ENCODE measurements at regions not wholly inside any gene's neighbourhood (a gene's known extent, or its start where the extent isn't known, plus 50 kb on each side); places are given as distances from the start of the nearest gene placed in this dataset.

DNA sequence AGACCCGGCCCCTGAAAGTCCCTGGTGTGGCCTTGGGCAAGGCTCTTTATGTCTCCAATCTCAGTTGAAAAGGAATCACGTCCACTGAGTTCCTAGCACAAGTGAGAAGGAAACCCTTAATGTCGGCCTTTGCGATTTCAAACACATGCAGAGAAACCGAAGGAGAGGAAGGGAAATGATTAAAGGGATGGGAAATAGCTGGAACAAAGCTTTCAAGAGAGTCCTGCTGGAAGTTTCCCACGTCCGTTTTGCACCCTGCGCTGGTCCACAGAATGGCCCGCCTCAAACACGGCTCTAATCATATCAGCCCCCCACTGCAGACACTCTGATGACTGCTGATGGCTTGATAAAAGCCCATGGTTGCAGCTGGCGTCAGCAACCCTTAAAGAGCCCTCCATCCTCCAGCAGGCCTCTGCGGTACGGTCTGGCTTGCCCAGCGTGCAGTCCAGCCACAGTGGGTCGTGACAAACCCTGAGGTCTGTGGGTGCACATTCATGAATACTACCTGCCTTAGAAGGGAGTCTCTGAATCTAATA lies 765.5 kb upstream of the EEF2KMT start:
- no peak for DNase-seq (ENCODE audit: low read depth in 2 of 2)

- no peak for DNase-seq (ENCODE audit: low read depth in 2 of 2)
Measured at GRCh38 chr16:5862103-5862840, 764.7 kb upstream of the EEF2KMT start.

- no peak for DNase-seq (ENCODE audit: low read depth in 2 of 2)
Measured at GRCh38 chr16:5861241-5861640, 763.6 kb upstream of the EEF2KMT start.

GRCh38 chr16:5858180-5858579 lies 760.6 kb upstream of the EEF2KMT start:
- DNase-seq (ENCODE audit: low read depth in 2 of 2): no peak

DNA sequence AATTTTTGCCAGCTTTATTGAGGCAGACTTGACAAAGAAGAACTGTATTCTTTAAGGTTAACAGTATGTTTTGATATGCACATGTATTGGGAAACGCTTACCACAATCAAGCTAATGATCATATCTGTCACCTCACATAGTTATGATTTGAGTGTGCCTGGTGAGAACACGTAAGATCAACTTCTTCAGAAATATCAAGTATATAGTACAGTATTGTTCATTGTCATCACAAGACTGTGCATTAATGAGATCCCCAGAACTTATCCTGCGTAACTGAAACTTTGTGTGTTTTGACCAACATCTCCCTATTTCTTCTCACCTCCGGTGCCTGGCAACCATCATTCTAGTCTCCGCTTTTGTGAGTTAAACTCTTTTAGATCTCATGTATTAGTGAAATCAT lies 756.4 kb upstream of the EEF2KMT start:
- no peak for DNase-seq (ENCODE audit: low read depth in 2 of 2)

DNA sequence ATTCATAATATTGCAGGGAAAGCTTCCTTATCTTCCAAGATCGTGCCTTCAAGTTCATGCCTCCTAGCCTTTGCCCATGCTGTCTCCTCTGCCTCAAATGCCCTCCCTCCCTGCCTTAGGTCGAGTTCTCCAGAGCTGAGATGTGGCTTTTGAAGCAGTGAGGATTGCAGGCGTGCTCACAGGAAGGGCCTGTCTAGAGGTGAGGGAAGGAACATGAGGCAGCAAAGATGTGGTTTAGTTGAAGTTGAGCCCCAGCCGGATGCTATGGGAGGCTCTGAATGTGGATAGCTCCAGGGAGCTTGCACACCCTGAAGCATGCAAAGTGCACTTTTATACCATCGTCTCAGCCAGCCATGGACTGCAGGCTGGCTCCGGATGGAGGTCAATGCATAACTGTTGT lies 754.6 kb upstream of the EEF2KMT start:
- DNase-seq (ENCODE audit: low read depth in 2 of 2): no peak

GRCh38 chr16:5851393-5851982 lies 753.9 kb upstream of the EEF2KMT start:
- no peak for DNase-seq (ENCODE audit: low read depth in 2 of 2)

DNA sequence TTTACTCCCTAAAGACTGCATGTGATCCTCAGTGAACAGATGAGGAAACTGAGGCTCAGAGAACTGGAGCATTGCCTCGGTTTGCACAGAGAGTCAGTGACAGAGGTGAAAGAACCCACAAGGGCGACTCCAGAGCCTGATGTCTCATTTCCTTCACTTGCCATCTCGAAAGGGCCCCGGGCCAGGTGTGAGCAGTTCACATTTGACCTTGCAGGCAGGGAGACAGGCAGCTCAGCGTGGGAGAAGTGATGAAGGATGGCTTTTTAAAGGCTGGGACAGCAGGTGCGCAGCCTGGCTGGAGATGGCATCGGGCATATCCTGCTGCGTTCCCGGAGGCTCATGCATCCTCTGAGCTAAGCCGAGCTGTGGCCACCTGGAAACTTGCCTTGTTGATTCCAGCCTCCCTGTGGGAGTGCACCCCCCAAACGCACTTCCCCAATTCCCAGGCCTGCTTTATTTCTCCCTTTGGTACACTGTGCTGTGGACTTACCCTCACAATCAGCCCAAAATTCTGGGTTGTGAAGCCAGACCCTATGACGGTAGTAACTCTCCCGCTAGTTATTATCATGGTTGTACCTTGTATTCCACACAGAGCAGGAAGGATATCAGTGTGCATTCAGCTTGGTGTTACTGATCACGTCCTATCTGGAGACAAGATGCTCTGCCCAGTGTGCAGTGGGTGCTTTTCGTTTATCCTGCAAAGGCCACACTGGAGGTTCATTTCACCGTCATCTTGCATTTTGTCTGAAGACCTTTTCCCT lies 753.2 kb upstream of the EEF2KMT start:
- DNase-seq (ENCODE audit: low read depth in 2 of 2): no peak

- no peak for DNase-seq (ENCODE audit: low read depth in 2 of 2)
Measured at GRCh38 chr16:5845046-5845445, 747.5 kb upstream of the EEF2KMT start.

DNA sequence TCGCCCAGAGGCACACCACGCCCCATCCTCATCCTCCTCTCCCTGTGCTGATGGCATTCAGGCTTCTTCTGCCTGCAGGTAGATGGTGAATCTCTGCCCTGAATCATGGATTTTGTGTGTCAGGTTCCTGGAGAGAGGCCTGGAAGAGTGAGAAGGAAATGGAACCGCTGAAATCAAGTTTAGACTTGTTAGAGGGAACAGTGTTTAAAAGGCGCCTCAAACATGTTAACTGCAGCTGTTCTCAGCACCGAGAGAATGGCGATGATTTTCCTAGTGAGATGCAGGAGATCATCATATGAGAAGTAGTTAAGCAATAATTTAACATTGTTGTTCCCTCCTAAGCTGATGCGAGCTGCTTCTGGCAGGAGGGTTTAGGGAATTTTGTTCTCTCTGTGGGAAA lies 744.4 kb upstream of the EEF2KMT start:
- no peak for DNase-seq (ENCODE audit: low read depth in 2 of 2)

GRCh38 chr16:5838725-5839124 lies 741.1 kb upstream of the EEF2KMT start:
- no peak for DNase-seq (ENCODE audit: low read depth in 2 of 2)

GRCh38 chr16:5838071-5838470 lies 740.5 kb upstream of the EEF2KMT start:
- DNase-seq (ENCODE audit: low read depth in 2 of 2): no peak

DNA sequence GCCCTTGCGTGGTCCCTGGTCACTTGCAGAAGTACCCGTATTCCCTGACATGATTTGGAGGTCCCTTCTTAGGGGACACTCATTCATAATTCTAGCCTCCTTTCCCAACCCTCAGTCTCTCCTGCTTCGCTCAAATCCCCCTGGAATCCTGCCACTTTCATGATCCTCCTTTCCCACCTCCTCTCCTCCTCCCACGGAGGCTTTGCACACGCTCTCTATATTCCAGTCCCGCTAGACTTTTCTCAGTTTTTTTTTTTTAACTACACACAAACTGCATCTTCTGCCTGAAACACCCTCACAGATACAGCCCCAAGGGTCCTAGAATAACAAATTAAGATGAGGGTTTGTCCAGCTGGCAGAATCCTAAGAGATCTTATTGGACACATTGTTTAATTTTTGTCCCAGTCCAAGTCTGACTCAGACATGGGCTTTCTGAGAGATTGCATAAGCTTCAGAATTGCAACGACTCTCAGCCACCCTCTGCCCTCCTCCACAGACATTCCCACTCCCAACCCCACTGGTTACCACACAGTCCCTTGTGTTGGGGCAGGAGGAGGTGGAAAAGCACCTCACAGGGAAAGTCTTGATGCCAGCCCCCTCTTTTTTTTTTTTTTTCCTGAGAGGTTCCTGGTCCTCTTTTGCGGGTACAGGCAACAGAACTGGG lies 739.5 kb upstream of the EEF2KMT start:
- DNase-seq (ENCODE audit: low read depth in 2 of 2): no peak

GRCh38 chr16:5835876-5836275 lies 738.3 kb upstream of the EEF2KMT start:
- no peak for DNase-seq (ENCODE audit: low read depth in 2 of 2)

DNA sequence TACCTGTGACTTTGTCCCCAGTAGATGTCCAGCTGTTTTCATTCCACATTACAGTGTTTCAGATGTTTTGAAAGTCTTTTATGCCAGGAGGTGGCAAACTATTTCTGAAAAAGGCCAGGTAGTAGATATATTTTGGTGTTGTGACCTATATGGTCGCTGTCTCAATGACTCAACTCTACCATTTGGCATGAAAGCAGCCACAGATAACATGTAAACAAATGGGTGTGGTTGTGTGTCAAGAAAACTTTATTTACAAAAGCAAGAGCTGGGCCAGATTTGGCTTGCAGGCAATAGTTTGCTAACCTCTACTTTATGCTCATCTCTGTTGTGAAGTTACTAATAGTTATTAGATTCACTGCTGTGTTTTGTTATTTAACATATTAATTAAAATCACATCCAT lies 728.7 kb upstream of the EEF2KMT start:
- no peak for DNase-seq (ENCODE audit: low read depth in 2 of 2)

DNA sequence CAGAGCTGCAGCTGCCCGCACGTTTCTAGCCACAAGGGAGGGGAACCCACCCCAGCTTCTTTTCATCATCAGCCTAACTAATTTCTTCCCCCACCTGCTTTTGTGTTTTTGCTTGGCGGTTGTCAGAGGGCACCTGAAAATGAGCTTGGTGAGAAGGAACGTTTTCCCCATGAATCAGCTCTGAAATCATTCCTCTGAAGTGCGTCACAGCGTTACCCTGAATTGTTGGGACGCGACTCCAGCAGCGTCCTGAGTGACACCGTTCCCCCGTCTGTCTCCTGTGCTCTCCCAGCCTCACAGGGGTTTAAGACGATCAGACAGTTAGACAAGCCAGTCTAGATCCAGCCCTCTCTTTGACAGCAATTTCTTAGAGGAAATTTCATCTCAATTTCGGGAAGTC lies 722.9 kb upstream of the EEF2KMT start:
- no peak for DNase-seq (ENCODE audit: low read depth in 2 of 2)

DNA sequence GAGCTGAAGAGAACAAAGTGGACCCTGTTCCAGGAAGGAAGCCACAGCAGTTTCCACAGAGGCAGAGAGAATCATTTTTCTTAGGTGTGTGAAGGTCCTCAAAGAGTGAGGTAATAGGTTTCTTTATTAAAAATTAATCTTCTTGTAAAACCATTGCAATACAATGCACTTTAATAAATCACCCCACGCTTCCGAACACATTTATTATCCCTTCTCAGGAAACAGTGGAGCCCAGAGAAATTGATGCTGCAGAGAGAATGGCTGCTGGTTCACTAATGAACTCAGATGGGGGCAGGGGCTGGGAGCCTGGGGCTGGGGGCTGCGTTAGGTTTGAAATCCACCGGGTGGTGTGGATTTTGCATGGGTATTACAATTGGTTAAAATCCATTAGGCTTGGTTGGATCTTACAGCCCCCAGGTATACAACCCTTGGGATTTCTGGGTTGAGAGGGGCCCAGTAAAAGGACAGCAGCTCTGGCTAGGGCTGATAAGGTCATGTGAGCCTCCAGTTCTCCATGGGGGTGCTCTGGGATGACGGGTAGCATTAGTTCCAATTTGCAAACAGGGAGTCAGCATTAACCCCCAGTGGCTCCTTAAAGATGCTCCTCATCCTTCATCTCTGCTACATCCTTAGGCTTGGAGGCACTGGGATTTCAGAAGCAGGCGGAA lies 718.1 kb upstream of the EEF2KMT start:
- no peak for DNase-seq (ENCODE audit: low read depth in 2 of 2)

DNA sequence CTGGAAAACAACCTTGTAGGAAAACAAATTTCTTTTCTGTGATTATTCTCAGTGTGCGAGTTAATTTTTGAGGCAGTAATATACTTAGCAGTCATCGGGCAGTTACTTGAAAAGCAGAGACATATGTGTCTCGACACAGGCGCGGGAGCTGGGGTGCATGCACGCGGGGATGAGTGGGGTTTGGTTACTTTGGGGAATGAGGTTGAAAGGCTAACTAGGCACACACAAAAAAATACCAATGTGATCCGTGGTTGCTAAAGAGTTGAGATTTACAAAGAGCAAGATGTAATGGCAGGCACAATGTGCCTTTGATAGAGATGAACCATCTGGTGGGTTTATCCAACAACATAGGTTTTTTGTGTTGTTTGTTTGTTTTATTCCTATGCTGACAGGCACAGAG lies 703.8 kb upstream of the EEF2KMT start:
- DNase-seq (ENCODE audit: low read depth in 2 of 2): no peak

DNA sequence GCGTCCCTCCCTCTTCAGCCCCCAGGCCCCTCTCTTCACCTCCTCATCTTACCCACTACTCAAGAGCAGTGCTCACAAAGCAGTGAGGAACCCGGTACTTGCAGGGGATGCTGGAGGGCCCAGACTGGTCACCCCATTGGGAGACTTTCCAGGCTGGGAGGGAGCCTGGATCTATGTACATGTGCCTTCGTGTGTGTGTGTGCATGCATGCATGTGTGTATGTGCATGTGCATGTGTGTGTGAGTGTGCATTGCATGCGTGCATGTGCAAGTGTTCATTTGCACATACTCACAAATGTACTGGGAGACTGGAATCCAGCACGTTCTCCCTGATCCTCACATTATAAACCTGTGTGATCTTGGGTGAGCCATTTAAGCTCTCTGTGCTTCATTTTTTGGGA lies 696.0 kb upstream of the EEF2KMT start:
- no peak for DNase-seq (ENCODE audit: low read depth in 2 of 2)

DNA sequence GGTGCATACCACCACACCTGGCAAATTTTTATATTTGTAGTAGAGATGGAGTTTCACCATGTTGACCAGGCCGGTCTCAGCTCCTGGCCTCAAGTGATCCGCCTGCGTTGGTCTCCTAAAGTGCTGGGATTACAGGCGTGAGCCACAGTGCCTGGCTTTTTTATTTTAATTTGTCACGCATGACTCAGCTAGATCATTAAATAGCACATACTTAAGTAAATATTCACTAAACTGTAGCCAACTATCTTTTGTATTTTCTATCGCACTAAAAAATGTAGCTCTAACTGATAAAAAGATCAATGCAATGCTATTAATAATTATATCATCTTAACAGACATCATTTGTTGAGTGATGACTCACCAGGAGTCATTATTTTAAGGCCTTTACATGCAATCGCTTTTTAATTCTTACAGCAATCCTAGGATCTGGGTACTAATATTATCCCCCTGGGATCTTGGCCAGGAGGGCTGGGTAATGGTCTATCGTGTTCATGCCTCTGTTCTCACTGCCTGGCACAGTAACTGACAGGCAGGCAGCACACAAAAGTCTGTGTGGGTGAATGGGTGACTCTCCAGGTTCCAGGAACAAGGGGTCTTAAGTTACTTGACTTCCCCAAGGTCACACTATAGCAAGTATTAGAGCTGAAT lies 693.5 kb upstream of the EEF2KMT start:
- DNase-seq (ENCODE audit: low read depth in 2 of 2): no peak

DNA sequence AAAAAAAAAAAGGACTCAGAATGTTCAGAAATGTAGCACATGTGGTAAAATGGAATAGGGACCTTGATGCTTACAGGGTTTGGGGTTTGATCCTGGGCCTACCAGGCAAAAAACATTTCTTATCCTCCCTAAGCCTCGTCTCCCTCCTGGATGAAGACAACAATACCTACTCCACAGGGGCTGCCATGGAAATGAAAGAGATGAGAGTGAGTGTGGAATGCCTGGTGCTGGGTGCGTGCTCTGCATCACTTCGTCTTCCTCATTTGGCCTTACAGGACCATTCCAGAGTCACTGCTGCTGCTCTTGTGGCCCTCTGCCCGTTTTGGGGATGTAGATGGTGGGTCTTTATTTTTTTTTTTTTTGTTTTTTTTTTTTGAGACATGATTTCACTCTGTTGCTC lies 692.9 kb upstream of the EEF2KMT start:
- DNase-seq (ENCODE audit: low read depth in 2 of 2): no peak
